IPS DF 6.9 (cell line): ENCODE measurements at regions not wholly inside any gene's neighbourhood (a gene's known extent, or its start where the extent isn't known, plus 50 kb on each side); places are given as distances from the start of the nearest gene placed in this dataset.

ENCODE experiments used
- DNase-seq: peaks from one replicate; pipeline ENCODE4 v3.0.0-alpha.2; 2013; ENCODE audit warnings: low read depth, low spot score
- H3K27ac ChIP-seq: one replicate; pipeline ENCODE4 v1.5.1; 2013; ENCODE audit warnings: low read length, control low read depth
- H3K27me3 ChIP-seq: 2 replicates; pipeline ENCODE4 v1.6.1; 2013; ENCODE audit warnings: mild to moderate bottlenecking, low read length; ENCODE audit not compliant: control insufficient read depth, insufficient read depth
- H3K36me3 ChIP-seq: 2 replicates; pipeline ENCODE4 v1.6.1; 2013; ENCODE audit warnings: low read length; ENCODE audit not compliant: control insufficient read depth, insufficient read depth
- H3K4me1 ChIP-seq: 2 replicates; pipeline ENCODE4 v1.6.1; 2013; ENCODE audit warnings: low read length; ENCODE audit not compliant: control insufficient read depth, insufficient read depth
- H3K4me3 ChIP-seq: 2 replicates; pipeline ENCODE4 v1.5.1; 2013; ENCODE audit warnings: mild to moderate bottlenecking, low read length
- H3K9me3 ChIP-seq: 2 replicates; pipeline ENCODE4 v1.6.1; 2013; ENCODE audit warnings: low read length, inconsistent platforms; ENCODE audit not compliant: control insufficient read depth, insufficient read depth
- WGBS: extraction: QIAGEN DNeasy Blood & Tissue Kit; methylation state at CpG from one replicate; pipeline ENCODE4 v1.1.7; 2013; ENCODE audit warnings: mixed read lengths, missing lambda C conversion rate; ENCODE audit not compliant: insufficient read length, insufficient coverage; 5-methylcytosine and 5-hydroxymethylcytosine counted together

- no peak for DNase-seq
- no peaks in the 10 kb centered on the region for H3K36me3 ChIP-seq
- WGBS = no CpG with 5 or more reads among the region's 6 CpGs
- H3K9me3 ChIP-seq = no peaks in the 10 kb centered on the region
- H3K27me3 ChIP-seq = no peaks in the 10 kb centered on the region
- no peak overlapping the region for H3K27ac ChIP-seq
- H3K4me1 ChIP-seq = no peaks in the 10 kb centered on the region
- no peak overlapping the region for H3K4me3 ChIP-seq
Measured at GRCh38 chr4:54513204-54513603, 144.6 kb upstream of the KIT start.

- no peak overlapping the region for H3K27ac ChIP-seq
- H3K4me1 ChIP-seq = no peaks in the 10 kb centered on the region
- H3K27me3 ChIP-seq = no peaks in the 10 kb centered on the region
- H3K9me3 ChIP-seq = no peaks in the 10 kb centered on the region
- H3K4me3 ChIP-seq = no peak overlapping the region
- H3K36me3 ChIP-seq = no peaks in the 10 kb centered on the region
- no peak for DNase-seq
Measured at GRCh38 chr4:54513741-54514140, 144.0 kb upstream of the KIT start.

GRCh38 chr4:54516556-54517215 is 141.1 kb upstream of the KIT start:
- DNase-seq = no peak
- no peaks in the 10 kb centered on the region for H3K4me1 ChIP-seq
- H3K9me3 ChIP-seq = no peaks in the 10 kb centered on the region
- WGBS = no CpG with 5 or more reads among the region's 4 CpGs
- no peak overlapping the region for H3K4me3 ChIP-seq
- H3K36me3 ChIP-seq = no peaks in the 10 kb centered on the region
- no peaks in the 10 kb centered on the region for H3K27me3 ChIP-seq
- H3K27ac ChIP-seq = no peak overlapping the region

- no peak overlapping the region for H3K27ac ChIP-seq
- DNase-seq = no peak
- WGBS = no CpG with 5 or more reads among the region's 3 CpGs
- no peaks in the 10 kb centered on the region for H3K27me3 ChIP-seq
- H3K4me3 ChIP-seq = no peak overlapping the region
- H3K9me3 ChIP-seq = no peaks in the 10 kb centered on the region
- no peaks in the 10 kb centered on the region for H3K4me1 ChIP-seq
- no peaks in the 10 kb centered on the region for H3K36me3 ChIP-seq
Measured at GRCh38 chr4:54517781-54518444, 139.8 kb upstream of the KIT start.

GRCh38 chr4:54525602-54526001 is 132.2 kb upstream of the KIT start:
- Histone ChIP-seq H3K4me3 (no peak overlapping the region), H3K36me3 (no peaks in the 10 kb centered on the region), H3K4me1 (peaks cover 3% of the 10 kb centered on the region; the same call in 1 of the 2 replicates), H3K9me3 (no peaks in the 10 kb centered on the region), H3K27me3 (no peaks in the 10 kb centered on the region), H3K27ac (no peak overlapping the region)
- DNase-seq = no peak
- no CpG with 5 or more reads among the region's 3 CpGs for WGBS

- H3K36me3 ChIP-seq = no peaks in the 10 kb centered on the region
- no peak overlapping the region for H3K4me3 ChIP-seq
- H3K27ac ChIP-seq = no peak overlapping the region
- no peaks in the 10 kb centered on the region for H3K27me3 ChIP-seq
- H3K4me1 ChIP-seq = peaks cover 3% of the 10 kb centered on the region; the same call in 1 of the 2 replicates
- H3K9me3 ChIP-seq = no peaks in the 10 kb centered on the region
- WGBS = no CpG with 5 or more reads among the region's 4 CpGs
- DNase-seq = no peak
Measured at GRCh38 chr4:54526560-54526959, 131.2 kb upstream of the KIT start.

- Histone ChIP-seq H3K36me3 (no peaks in the 10 kb centered on the region), H3K4me1 (peaks cover 3% of the 10 kb centered on the region; the same call in 1 of the 2 replicates), H3K9me3 (no peaks in the 10 kb centered on the region), H3K27ac (no peak overlapping the region), H3K4me3 (no peak overlapping the region), H3K27me3 (no peaks in the 10 kb centered on the region)
- no CpG with 5 or more reads among the region's 6 CpGs for WGBS
- no peak for DNase-seq
Measured at GRCh38 chr4:54527532-54527931, 130.2 kb upstream of the KIT start.

GRCh38 chr4:54539500-54540029 is 118.2 kb upstream of the KIT start:
- no peaks in the 10 kb centered on the region for H3K36me3 ChIP-seq
- peak; percentile 35 for DNase-seq
- no peaks in the 10 kb centered on the region; the same call in 1 of the 2 replicates for H3K4me1 ChIP-seq
- WGBS = no CpG with 5 or more reads among the region's 26 CpGs
- H3K27me3 ChIP-seq = no peaks in the 10 kb centered on the region
- H3K9me3 ChIP-seq = no peaks in the 10 kb centered on the region
- no peak overlapping the region for H3K27ac ChIP-seq
- peak overlapping the region; percentile 36; the same call in 1 of the 2 replicates for H3K4me3 ChIP-seq

GRCh38 chr4:54540931-54541330 is 116.8 kb upstream of the KIT start:
- no peaks in the 10 kb centered on the region; the same call in 1 of the 2 replicates for H3K4me1 ChIP-seq
- DNase-seq = no peak
- no peak overlapping the region for H3K27ac ChIP-seq
- H3K36me3 ChIP-seq = no peaks in the 10 kb centered on the region
- no CpG with 5 or more reads among the region's 2 CpGs for WGBS
- no peaks in the 10 kb centered on the region for H3K27me3 ChIP-seq
- H3K4me3 ChIP-seq = no peak overlapping the region
- no peaks in the 10 kb centered on the region for H3K9me3 ChIP-seq

GRCh38 chr4:54541426-54542118 is 116.2 kb upstream of the KIT start:
- H3K9me3 ChIP-seq = no peaks in the 10 kb centered on the region
- no peak for DNase-seq
- H3K27me3 ChIP-seq = no peaks in the 10 kb centered on the region
- H3K36me3 ChIP-seq = no peaks in the 10 kb centered on the region
- WGBS = no CpG with 5 or more reads among the region's 10 CpGs
- no peak overlapping the region for H3K4me3 ChIP-seq
- H3K27ac ChIP-seq = no peak overlapping the region
- H3K4me1 ChIP-seq = no peaks in the 10 kb centered on the region; the same call in 1 of the 2 replicates
